GM12873 (cell line): ENCODE measurements at regions not wholly inside any gene's neighbourhood (a gene's known extent, or its start where the extent isn't known, plus 50 kb on each side); places are given as distances from the start of the nearest gene placed in this dataset.
A peak's percentile ranks its signal among the peaks of the same experiment; 100 is the strongest.

ENCODE experiments used
- CTCF ChIP-seq: IDR thresholded peaks from 2 replicates; pipeline ENCODE4 v1.5.1; 2012; ENCODE audit warnings: low read depth, mild to moderate bottlenecking, moderate library complexity, low read length, control low read depth; ENCODE audit not compliant: insufficient read depth; ENCODE audit errors: missing control alignments

- TF ChIP-seq CTCF = peak; percentile 72
Measured at GRCh38 chr6:27078734-27079357, 168.7 kb upstream of the PRSS16 start.

DNA sequence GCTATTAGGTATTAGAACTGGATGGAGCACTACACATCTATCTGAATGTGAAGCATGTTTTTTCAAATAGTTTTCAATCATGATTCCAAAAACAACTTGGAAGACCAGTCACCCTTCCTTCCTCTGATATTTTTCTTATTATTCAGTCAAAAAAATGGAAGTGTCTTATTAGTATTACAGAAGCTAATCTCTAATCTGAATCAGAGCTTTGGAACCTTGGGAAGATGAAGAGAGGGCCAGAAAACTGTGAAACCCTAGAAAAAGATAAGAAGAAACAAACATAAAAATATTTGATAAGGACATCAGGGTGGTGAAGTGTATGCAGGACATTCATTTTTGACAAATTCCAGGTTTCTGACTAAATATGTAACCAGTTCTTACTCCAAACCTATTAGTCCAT is 166.3 kb upstream of the PRSS16 start:
- no peak for TF ChIP-seq CTCF

DNA sequence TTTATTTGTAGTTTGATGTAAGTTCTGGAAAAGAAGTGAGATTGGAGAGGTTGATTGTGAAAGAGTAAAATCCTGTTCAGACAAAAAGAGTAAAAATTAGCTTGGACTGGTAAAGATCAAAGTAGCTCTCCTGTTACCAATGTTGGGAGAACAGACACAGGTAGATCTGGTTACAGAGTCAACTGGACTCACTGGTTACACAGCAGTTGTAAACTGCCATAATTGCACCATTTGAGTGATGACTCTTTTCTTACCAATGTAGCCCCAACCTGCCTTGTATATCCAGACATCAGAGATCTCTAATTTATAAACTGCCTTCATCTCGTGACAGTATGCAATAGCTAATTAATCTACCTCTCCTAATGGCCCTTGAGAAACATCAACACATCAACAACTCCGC is 165.6 kb upstream of the PRSS16 start:
- no peak for TF ChIP-seq CTCF

DNA sequence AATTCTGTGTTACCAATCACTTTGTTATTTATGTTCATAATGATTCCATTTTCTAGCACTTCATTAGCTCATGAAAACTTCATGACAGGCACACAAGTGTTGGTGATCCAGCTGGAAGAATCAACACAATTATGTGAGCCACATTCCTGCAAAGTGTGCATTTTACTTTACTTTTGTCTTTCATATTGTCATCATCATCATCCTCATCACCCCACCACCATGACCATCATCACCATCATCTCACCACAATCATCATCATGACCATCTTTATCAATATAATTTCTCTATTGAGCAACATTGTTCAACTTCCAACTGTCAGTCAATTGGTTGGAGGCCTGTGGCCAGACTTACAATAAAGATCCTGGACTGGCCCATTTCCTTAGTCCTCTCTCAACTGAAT is 159.4 kb upstream of the PRSS16 start:
- no peak for TF ChIP-seq CTCF

GRCh38 chr6:27091661-27092315 is 155.7 kb upstream of the PRSS16 start:
- no peak for TF ChIP-seq CTCF

- TF ChIP-seq CTCF = no peak
Measured at GRCh38 chr6:27092316-27092692, 155.2 kb upstream of the PRSS16 start.

DNA sequence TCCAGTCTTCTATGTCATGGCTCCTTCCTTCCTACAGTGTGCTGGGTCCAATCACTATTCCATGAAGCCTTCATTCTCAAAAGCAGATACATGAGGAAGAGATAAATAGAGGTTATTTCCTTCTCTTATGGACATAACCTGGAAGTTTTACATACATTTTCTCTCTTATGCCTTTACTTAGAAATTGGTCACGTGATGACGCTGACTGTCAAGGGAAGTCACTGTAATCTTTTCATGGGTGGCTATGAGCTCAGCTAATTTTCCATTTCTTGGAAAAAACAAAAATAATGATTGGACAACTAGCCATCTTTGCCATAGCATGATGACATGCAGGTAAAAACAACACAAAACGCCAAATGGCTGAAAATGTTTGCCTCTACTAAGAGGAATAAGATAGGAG is 151.6 kb upstream of the PRSS16 start:
- TF ChIP-seq CTCF = no peak
